HG03066 (cell line): ENCODE measurements at regions not wholly inside any gene's neighbourhood (a gene's known extent, or its start where the extent isn't known, plus 50 kb on each side); places are given as distances from the start of the nearest gene placed in this dataset.

Source experiments
- ATAC-seq: cut with Tn5 transposase; IDR thresholded peaks from one replicate; pipeline ENCODE4 v1.9.1; 2021; ENCODE audit warnings: low read depth; ENCODE audit not compliant: unreplicated experiment

DNA sequence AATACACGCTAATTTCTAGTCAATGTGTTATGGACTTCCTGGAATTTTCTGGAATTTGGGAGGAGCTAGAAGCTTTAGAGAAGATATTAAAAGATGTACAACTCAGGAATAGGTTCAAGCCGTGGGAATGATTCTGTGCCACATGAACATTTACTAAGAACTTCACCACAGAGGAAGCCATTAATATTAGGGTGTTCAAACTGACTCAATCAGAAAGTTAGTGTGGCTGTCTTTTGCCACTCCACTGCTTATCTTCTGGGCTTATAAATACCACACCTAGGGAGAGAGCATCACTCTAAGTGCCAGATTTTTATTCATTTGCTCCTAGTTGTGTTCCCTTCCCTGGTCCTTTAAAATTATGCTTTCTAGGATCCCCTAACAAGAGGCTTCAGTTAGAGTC, 409.8 kb downstream of the KCTD8 start:
- ATAC-seq, result no peak

DNA sequence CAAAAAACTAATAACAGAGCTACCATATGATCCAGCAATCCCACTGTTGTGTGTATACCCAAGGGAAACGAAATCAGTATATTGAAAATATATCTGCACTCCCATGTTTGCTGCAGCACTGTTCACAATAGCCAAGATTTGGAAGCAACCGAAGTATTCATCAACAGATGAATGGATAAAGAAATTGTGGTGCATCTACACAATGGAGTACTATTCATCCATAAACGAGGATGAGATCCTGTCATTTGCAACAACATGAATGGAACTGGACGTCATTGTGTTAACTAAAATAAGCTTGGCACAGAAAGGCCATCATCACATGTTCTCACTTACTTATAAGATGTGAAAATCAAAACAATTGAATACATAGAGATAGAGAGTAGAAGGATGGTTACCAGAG, 402.1 kb downstream of the KCTD8 start:
- ATAC-seq, result no peak

DNA sequence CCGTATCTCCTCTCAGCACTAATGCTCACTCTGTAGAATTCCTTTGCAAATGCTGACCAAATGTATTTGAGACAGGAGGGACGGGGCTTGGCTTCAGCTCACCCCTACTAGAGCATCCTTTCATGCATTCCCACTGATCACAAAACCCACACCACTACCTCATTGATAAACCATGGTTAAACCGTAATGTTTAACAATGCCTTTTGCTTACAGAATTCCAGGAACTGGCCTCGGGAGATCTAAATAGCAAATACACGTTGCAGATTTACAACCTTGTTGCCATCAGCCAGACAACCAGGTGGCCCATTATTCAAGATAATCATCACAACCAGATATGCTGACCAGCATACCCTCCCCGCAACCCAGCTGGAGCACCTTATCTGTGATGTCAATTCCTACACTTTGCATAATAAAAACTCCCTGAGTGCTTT, 391.9 kb downstream of the KCTD8 start:
- ATAC-seq, result no peak

DNA sequence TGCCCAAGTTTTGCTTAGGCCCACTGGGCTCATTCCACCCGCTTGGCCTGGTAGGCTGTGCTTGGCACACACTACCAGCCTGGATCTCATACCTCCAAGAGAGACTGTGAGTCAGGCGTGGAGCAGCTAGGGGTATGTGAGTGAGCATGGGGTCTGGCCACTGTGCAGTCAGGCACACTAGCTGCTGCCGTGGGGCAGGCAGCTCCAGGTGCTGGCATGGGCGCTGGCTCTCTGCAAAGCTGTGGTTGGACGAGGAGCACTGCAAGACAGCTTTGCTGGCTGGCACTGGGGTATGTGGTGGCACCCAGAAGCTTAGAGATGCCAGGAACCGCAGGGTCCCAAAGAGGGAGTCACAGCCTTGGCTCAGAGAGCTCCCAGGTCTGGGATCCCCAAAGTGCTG, 377.8 kb downstream of the KCTD8 start:
- ATAC-seq, result no peak

DNA sequence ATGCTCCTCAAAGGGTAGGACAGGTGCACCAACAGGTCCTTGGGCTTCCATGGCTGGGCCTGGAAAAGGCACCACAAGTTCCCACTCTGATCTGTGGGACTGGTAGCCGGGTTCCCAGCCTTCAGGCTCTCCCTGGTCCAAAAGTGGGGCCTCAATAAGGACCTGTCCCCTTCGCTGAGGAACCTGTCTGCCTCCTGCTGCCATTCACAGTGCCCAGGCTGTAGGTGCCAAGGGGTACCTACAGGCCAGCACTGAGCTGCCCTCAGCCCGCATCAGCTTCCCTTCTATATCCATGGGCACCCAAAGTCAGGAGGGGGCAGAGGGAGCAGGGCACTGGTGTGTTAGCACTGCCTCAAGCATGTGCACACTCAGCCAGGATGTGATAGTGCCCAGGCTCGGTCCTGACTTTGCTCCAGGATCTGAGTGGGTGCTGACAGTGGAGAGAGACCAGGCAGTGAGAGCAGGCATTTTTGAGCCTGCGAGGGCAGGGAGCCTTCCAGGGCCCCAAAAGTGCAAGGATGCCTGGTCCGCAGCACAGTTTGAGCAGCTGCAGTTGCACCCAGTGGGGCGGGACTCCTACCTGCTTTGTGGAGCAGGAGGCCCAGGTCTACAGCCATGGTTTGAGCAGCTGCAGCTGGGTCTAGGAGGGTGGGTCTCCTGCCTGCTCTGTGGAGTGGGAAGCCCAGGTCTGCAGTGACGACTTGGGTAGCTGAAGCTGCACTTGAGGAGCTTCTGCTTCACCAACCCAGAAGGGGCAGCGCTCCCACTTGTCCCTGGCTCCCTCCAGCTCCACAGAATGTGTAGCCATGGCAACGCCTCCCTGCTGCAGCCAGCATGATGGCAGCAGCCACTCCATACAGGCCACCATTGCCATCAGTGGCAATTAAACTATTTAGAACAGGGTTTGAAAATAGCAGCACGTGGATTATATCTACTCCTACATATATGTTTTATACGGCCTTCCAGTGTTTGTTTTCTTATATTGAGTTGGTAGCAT, 376.4 kb downstream of the KCTD8 start:
- ATAC-seq, result no peak

DNA sequence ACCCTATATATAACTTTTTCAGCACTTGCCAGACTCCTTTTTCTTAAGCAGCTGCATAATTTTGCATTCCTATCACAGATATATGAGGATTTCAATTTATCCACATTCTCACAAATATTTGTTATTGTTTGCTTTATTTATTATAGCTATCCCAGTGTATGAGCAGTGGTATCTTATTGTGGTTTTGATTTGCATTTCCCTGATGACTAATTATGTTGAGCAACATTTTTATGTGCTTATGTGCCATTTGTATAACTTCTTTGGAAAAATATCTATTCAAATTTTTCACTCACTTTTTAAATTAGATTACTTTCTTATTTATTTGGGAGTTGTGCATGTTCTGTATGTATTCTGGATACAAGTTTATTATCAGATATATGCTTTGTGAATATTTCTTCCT, 361.9 kb downstream of the KCTD8 start:
- ATAC-seq, result no peak

DNA sequence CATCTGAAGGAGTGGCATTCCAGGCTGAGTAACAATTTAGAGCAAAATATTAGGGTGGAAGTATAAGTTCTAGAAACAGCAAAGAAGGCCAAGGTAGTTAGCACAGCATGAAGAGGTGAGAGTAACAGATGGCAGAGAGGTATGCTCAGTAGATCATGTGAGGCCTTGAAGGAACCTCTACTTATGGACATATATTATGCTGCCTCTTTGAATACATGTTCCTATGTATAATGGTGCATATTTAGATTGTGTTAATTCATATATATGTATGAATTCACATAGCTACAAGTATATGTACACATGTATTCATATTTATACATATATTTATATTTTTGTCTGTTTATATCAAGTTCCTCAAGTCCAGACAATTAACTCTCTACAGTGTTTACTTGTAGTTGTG, 355.2 kb downstream of the KCTD8 start:
- ATAC-seq, result no peak

DNA sequence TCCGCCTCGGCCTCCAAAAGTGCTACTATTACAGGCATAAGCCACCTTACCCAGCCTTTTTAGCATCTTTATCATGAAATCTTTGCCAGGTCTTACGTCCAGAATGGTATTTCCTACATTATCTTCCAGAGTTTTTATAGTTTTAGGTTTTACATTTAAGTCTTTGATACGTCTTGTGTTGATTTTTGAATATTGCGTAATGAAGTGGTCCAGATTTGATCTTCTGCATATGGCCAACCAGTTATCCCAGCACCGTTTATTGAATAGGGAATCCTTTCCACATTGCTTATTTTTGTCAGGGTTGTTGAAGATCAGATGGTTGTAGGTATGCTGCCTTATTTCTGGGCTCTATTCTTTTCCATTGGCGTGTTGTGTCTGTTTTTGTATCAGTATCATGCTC, 349.6 kb downstream of the KCTD8 start:
- no peak for ATAC-seq

DNA sequence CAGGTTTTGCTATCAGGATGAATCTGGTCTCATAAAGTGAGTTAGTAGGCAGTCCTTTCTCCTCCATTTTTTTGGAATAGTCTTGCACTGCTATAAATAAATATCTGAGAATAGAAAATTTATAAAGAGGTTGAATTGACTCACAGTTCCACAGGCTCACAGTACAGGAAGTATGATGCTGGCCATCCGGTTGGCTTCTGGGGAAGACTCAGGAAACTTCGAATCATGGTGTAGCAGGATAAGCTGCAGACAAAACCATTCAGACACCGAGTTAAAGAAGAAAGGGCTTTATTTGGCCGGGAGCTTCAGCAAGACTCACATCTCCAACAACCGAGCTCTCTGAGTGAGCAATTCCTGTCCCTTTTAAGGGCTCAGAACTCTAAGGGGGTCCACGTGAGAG, 348.2 kb downstream of the KCTD8 start:
- no peak for ATAC-seq

DNA sequence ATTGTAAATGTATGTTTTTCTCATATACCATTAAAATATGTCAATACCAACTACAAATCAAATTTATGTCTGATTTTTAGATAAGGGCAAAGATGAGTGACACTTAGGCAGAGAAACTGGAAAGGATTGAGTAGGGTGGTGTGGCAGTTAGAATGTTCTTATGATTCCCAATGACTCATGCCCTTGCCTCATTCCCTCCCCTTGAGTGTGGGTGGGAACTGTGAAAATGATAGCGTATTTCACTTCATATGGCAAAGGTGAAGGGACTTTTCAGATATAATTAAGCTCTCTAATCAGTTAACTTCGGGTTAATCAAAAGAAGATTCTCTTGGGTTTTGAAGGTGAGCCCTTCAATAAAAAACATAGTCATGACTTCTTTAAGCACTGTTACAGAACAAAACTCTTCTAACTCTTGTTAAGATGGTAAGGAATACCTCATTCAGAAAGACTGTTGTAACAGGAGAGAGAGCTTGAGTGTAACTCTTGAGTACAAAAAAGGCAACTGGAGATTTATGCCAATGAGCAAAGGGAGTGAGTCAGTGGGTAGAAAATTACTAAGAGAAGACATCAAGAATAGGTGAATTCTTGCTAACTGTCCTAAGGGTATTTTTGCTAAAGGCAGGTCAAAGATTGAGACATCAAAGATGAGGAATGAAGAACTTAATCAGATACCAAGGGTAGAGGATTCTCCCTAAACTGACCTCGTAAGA, 329.5 kb downstream of the KCTD8 start:
- ATAC-seq, result no peak

DNA sequence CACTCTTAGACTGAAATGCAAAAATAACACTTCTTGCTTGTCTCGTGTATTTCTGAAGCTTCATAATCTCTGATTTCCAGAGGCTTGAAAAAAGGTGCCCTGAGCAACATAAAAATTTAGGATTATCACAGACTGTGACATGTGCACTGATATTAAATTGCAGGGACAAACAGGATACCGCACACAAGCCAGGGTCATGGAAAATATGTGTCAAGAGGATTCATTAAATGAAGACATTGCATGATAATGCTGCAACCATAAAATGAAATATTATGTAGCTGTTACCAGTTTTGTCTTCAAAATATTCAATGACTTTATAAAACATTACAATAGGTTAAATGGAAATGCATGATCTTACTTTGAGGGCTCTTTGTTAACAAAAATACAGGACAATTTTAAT, 328.0 kb downstream of the KCTD8 start:
- no peak for ATAC-seq

DNA sequence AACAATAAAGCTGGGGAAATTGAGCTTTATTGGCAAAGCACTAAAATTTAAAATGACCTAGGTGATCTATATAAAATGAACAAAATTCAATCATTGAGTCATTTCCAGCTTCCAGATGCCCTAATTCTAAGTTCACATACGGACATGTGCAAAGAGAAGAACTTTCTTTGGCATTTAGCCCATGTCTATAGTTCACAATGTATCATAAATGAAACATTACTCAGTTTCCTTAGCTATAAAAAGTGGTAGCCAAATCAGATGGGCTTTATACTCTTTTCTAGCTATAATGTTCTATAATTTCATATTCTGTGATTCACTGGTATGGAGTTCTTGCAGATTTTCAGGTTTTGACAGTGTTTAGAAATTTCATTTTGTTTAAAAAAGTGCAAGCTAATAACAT, 327.4 kb downstream of the KCTD8 start:
- ATAC-seq, result no peak
